ENCODE measurements at regions not wholly inside any gene's neighbourhood (a gene's known extent, or its start where the extent isn't known, plus 50 kb on each side); places are given as distances from the start of the nearest gene placed in this dataset.

DNA sequence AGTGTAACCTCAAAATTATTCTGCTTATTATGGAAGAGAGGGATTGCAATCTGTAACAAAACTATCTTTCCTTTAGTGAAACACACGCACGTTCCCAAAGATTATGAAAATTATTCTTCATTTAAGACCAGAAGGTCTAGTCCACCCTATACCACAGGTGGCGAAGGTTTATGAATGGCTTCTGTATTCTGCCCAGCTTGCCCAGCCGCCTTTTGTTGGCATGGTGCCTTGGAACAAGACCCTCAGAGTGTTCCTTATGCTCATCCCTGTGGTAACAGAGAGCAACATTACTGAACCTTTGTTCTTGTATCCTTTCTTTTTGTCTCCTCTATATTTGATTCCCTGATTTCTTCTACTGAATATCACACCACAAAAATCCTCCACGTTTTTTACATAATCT, 116.4 kb downstream of the FAR1 start:
- no peak for TF ChIP-seq CTCF (IDR thresholded peaks at IDR 0.05)
- TF ChIP-seq POLR2A (IDR thresholded peaks at IDR 0.05): no peak
